SK-N-MC (cell line): ENCODE measurements at regions not wholly inside any gene's neighbourhood (a gene's known extent, or its start where the extent isn't known, plus 50 kb on each side); places are given as distances from the start of the nearest gene placed in this dataset.

ENCODE experiments used
- EZH2 ChIP-seq: fragments of 200-600 bp; sonication (generic); IDR thresholded peaks from one replicate; pipeline ENCODE4 v1.6.1; 2017; ENCODE audit warnings: antibody characterized with exemption
- FOXP2 ChIP-seq: optimal IDR thresholded peaks from 2 replicates; pipeline ENCODE3; 2011; ENCODE audit warnings: mild to moderate bottlenecking, moderate library complexity; ENCODE audit not compliant: insufficient read depth; ENCODE audit errors: extremely low read length, control extremely low read depth
- POLR2AphosphoS5 ChIP-seq: IDR thresholded peaks from 2 replicates; pipeline ENCODE4 v1.6.1; 2012; ENCODE audit warnings: mild to moderate bottlenecking, low read depth, low read length, borderline replicate concordance

DNA sequence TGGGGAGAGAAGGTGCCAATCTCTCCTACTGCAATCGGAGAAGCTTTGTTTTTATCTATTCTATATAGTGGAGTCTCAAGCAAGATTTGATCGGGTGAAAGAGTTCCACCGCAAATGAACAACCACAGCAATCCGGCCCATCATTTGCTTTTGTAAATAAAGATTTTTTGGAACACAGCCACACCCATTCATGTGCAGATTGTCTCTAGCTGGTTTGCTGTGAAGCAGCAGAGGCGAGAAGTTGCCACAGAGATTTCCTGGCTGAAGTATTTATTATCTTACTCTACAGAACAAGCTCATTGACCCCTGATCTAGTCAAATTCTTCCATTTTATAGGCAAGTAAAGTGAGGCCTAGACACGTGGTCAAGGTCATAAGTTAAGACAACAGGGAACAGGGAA is 195.5 kb upstream of the TNRC6C start:
- TF ChIP-seq EZH2 (no peak), POLR2AphosphoS5 (no peak), FOXP2 (no peak)
